ENCODE measurements at regions not wholly inside any gene's neighbourhood (a gene's known extent, or its start where the extent isn't known, plus 50 kb on each side); places are given as distances from the start of the nearest gene placed in this dataset.

DNA sequence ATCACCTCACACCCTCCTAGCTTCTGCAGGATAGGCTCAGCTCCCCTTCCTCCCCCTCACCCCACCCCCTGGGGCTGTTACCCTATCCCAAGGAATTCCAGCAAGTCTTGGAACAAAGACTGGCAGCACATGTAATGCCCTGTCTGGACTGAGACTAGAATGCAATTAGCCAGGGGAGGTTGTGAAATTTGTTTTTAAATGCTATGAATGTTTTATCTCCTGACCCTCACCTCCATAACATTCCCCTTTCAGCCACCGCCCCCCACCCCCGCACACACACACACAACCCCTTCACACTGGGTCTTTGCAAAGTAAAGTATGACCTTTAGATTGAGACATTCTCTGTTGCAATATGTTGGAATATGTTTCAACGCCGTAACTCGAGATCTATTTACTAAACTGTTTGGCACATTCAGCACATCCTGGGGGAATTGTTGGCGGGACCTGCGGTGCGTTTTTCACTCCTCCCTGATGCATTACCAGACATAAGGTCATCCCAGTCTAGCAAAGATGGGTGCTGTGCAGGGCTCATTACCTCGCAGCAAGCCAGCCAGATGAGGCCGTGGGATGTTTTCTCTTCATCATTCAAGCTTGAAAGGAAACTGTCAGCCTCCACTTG is 290.7 kb upstream of the SLC14A2 start:
- TF ChIP-seq, protein P1, sequence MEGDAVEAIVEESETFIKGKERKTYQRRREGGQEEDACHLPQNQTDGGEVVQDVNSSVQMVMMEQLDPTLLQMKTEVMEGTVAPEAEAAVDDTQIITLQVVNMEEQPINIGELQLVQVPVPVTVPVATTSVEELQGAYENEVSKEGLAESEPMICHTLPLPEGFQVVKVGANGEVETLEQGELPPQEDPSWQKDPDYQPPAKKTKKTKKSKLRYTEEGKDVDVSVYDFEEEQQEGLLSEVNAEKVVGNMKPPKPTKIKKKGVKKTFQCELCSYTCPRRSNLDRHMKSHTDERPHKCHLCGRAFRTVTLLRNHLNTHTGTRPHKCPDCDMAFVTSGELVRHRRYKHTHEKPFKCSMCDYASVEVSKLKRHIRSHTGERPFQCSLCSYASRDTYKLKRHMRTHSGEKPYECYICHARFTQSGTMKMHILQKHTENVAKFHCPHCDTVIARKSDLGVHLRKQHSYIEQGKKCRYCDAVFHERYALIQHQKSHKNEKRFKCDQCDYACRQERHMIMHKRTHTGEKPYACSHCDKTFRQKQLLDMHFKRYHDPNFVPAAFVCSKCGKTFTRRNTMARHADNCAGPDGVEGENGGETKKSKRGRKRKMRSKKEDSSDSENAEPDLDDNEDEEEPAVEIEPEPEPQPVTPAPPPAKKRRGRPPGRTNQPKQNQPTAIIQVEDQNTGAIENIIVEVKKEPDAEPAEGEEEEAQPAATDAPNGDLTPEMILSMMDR (conservative IDR thresholded peaks at IDR 0.05; ENCODE audit: low read length), result no peak
- TF ChIP-seq EZH2phosphoT487 (IDR thresholded peaks at IDR 0.05; ENCODE audit: borderline replicate concordance, low read depth, low read length), result no peak
